ENCODE measurements at regions not wholly inside any gene's neighbourhood (a gene's known extent, or its start where the extent isn't known, plus 50 kb on each side); places are given as distances from the start of the nearest gene placed in this dataset.
"Not testable (repeated sequence)": the region's sequence is repeated elsewhere in the genome, so short reads cannot be mapped to it uniquely, and the experiment has no call there.

DNA sequence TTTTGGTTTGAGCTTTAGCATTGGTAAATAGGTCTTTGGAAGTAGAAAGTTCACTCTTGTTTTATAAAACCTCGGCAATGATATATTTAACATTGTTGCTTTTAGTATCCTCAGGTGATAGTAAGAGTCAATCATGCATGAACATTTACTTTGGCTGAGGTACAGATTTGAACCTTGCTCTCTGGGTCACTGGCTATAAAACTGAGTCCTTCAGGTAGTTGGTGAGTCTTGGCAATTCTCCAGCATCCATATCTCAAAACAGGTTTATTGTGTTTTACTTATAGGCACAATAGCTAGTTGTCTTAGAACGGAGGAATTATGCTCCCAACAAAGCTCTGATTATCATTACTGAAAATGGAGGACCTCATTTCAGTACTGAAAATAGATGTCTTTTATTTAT is 75.1 kb downstream of the MAT2B start:
- H3K4me1 Mint-ChIP-seq (ENCODE audit: low read depth): no peaks in the 10 kb centered on the region
- no peak for ATAC-seq
- no peak overlapping the region for H3K27ac Mint-ChIP-seq
- TF ChIP-seq, protein P1, sequence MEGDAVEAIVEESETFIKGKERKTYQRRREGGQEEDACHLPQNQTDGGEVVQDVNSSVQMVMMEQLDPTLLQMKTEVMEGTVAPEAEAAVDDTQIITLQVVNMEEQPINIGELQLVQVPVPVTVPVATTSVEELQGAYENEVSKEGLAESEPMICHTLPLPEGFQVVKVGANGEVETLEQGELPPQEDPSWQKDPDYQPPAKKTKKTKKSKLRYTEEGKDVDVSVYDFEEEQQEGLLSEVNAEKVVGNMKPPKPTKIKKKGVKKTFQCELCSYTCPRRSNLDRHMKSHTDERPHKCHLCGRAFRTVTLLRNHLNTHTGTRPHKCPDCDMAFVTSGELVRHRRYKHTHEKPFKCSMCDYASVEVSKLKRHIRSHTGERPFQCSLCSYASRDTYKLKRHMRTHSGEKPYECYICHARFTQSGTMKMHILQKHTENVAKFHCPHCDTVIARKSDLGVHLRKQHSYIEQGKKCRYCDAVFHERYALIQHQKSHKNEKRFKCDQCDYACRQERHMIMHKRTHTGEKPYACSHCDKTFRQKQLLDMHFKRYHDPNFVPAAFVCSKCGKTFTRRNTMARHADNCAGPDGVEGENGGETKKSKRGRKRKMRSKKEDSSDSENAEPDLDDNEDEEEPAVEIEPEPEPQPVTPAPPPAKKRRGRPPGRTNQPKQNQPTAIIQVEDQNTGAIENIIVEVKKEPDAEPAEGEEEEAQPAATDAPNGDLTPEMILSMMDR (IDR thresholded peaks at IDR 0.05): no peak
- intact Hi-C loops (cut with micrococcal nuclease): no loop called here
- ChIA-PET POLR2A (no interaction called here), CTCF (no interaction called here)
- no peak overlapping the region for H3K4me3 Mint-ChIP-seq
- no peak for DNase-seq
- peaks cover 17% of the 10 kb centered on the region for H3K27me3 Mint-ChIP-seq
- no peaks in the 10 kb centered on the region for H3K36me3 Mint-ChIP-seq (ENCODE audit: low read depth)
- H3K9me3 Mint-ChIP-seq: no peaks in the 10 kb centered on the region

GRCh38 chr5:163583491-163584153 is 78.2 kb downstream of the MAT2B start:
- ATAC-seq; H3K4me3 Mint-ChIP-seq; H3K4me1 Mint-ChIP-seq (ENCODE audit: low read depth); POLR2A ChIA-PET; H3K9me3 Mint-ChIP-seq; DNase-seq; intact Hi-C loops (cut with micrococcal nuclease); H3K36me3 Mint-ChIP-seq (ENCODE audit: low read depth); H3K27ac Mint-ChIP-seq; CTCF ChIA-PET: not testable (repeated sequence)
- H3K27me3 Mint-ChIP-seq: peaks cover 18% of the 10 kb centered on the region

DNA sequence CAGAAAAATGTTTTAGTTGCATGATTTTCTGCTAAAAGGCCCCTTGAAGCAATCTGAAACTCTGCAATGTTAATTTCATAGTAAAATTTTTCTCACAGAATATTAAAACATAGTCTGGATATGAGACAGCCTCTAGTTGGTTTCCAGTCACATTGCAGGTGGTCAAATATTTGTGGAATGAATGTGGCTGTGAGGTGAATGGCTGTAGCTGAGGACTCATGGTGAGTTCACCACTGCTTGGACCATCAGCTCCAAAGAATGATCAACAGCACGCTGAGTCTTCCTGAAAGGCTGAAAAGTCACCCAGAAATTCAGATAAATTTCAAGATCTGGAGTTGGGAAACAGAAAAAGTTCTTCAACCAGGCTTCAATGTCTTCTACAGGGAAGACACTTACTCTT is 79.8 kb downstream of the MAT2B start:
- intact Hi-C loops (cut with micrococcal nuclease): no loop called here
- no peak for DNase-seq
- H3K9me3 Mint-ChIP-seq: no peaks in the 10 kb centered on the region
- ATAC-seq: no peak
- H3K36me3 Mint-ChIP-seq (ENCODE audit: low read depth): no peaks in the 10 kb centered on the region
- no peak overlapping the region for H3K27ac Mint-ChIP-seq
- H3K4me1 Mint-ChIP-seq (ENCODE audit: low read depth): no peaks in the 10 kb centered on the region
- ChIA-PET CTCF (no interaction called here), POLR2A (interaction anchor here (0.6 kb wide), 1 partner anchor 959 kb away, joined by 3 read pairs; no protein-coding TSS in a partner anchor)
- TF ChIP-seq, protein P1 (IDR thresholded peaks at IDR 0.05): no peak
- no peak overlapping the region for H3K4me3 Mint-ChIP-seq
- H3K27me3 Mint-ChIP-seq: peaks cover 11% of the 10 kb centered on the region

- ChIA-PET POLR2A (no interaction called here), CTCF (no interaction called here)
- DNase-seq: no peak
- no peak overlapping the region for H3K4me3 Mint-ChIP-seq
- H3K27ac Mint-ChIP-seq: no peak overlapping the region
- peaks cover 5% of the 10 kb centered on the region for H3K27me3 Mint-ChIP-seq
- intact Hi-C loops (cut with micrococcal nuclease): no loop called here
- TF ChIP-seq, protein P1 (IDR thresholded peaks at IDR 0.05): no peak
- no peaks in the 10 kb centered on the region for H3K36me3 Mint-ChIP-seq (ENCODE audit: low read depth)
- H3K4me1 Mint-ChIP-seq (ENCODE audit: low read depth): no peaks in the 10 kb centered on the region
- no peaks in the 10 kb centered on the region for H3K9me3 Mint-ChIP-seq
- ATAC-seq: no peak
These were observed 81.1 kb downstream of the MAT2B start for GRCh38 chr5:163586531-163586956.

DNA sequence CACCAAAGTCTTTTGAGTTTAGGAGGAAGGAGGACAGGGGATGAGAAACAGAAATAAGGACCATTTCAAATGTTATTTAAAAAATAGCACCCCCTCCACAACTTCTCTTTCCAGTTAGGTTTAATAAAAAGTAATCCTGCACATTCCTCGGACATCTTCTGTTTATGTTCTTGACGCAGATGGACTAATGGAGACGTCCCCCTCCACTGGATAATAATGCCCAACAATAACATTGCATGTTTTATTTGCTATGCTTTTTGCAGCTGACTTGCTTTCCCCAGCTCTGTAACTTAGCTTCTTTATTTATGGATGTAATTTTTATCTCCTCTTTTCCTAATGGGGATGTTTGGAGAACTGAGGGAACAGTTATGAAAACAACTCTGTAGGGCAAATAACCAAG is 89.5 kb downstream of the MAT2B start:
- ATAC-seq: no peak
- no peaks in the 10 kb centered on the region for H3K4me1 Mint-ChIP-seq (ENCODE audit: low read depth)
- intact Hi-C loops (cut with micrococcal nuclease): no loop called here
- DNase-seq: no peak
- ChIA-PET POLR2A (no interaction called here), CTCF (no interaction called here)
- no peaks in the 10 kb centered on the region for H3K9me3 Mint-ChIP-seq
- H3K27ac Mint-ChIP-seq: no peak overlapping the region
- no peaks in the 10 kb centered on the region for H3K27me3 Mint-ChIP-seq
- TF ChIP-seq, protein P1 (IDR thresholded peaks at IDR 0.05): no peak
- no peaks in the 10 kb centered on the region for H3K36me3 Mint-ChIP-seq (ENCODE audit: low read depth)
- no peak overlapping the region for H3K4me3 Mint-ChIP-seq

All from activated CD8-positive, alpha-beta T cell treated with anti-CD3 and anti-CD28 coated beads for 36 hours (primary cell).